NCI-H748 treated with DMSO at 0.1 percent for 48 hours (cell line): ENCODE measurements at regions not wholly inside any gene's neighbourhood (a gene's known extent, or its start where the extent isn't known, plus 50 kb on each side); places are given as distances from the start of the nearest gene placed in this dataset.

Source experiments
- DNase-seq: peaks from one replicate; lab custom pipeline; 2025; lab: John Stamatoyannopoulos, UW

DNA sequence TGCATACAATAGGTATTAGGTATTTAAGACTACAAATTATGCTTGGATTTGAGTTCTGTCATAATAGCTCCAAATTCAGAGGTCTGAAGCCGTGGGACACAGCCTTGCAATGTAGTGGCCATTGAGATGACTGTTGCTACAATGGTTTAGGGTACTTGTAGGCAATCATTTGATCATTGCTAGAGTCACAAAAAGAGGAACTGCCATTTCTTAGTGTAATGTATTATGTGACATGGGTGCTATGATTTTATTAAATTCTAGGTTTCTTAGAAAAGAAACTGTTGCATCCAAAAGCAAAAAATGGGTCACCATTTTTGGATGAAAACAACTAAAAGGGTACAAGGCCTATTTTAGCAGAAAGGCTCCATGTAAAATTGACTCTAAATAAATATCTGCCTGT, 129.9 kb upstream of the ZNF644 start:
- DNase-seq, result no peak

DNA sequence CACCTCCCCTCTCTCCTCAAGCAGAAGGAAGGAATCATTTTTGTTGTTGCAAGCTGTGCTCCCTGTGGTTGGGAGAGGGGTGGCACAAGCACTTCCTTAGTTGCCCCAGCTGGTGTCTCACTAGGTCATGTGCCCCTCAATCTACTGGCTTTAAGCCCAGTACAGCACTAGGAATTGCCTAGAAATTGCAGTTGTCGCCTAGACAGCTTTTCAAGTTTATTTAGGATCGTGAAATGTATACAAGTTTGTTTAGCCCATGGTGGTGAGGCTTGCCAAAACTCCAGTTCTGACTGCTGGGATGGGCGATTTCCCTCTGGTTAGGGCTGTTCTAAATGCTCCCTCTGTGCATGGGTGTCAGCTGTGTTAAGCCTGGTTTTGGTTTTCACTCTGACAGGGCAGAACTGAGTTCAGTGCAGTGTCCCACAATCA, 126.8 kb upstream of the ZNF644 start:
- no peak for DNase-seq

DNA sequence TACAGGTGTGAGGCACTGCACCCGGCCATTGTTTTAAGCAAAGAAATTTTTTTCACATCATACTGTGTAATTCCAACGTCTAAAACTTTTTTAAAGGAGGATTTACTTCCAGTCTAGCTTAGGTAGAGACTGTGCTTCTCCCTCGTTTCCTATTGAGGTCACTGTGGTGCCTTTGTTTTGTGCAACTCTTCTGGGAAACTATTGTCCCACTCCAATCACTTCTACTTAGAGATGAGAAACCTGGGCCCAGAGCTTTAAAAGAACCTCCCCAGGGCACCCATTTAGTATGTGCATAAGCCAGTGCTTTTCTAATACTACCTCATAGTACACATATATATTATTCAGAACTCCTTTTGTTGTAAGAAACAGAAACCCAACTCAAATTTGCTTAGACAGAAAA, 120.0 kb upstream of the ZNF644 start:
- DNase-seq, result no peak

DNA sequence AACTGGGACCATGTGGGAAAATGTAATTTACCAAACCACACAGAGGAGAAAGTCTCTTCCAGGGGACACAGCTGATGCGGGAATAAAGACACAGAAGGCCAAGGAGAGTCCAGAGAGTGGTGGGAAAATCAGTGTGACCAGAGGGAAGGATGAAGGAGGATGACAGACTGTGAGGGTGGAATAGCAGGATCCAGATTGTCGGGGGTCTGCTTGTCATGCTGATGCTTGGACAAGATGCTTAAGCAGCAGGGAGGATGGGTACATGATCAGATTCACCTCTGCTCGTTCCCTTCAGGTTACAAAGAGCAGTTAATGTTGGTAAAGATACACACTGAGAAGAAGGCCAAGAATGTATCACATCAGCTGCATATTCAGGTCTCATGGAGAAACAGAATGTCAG, 117.1 kb upstream of the ZNF644 start:
- no peak for DNase-seq

DNA sequence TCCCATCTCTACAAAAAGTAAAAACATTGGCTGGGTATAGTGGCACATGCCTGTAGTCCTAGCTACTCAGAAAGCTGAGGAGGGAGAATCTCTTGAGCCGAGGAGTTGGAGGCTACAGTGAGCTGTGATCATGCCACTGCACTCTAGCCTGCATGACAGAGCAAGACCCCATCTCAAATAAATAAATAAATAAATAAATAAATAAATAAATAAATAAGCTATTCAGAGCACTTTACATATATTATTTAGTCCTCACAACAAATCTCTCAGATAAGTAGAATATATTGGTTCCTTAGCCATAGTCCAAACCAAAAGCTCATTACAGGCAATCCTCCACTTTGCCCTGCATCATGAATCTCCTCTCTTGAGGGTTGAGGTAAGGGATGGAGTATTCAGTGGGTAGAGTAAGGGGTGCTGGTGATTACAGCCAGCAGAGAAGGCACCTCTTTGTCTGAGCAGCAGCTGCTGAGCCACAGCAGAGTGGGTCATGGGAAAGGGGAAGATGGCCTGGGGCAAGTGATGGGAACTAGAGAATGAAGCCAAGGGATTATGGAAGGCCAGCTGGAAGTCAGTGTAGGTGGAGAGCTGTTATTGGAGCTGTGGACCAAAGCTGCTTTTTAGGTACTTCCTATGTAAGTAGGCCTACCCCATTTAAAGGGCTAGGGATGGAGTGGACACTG, 115.5 kb upstream of the ZNF644 start:
- DNase-seq, result no peak

DNA sequence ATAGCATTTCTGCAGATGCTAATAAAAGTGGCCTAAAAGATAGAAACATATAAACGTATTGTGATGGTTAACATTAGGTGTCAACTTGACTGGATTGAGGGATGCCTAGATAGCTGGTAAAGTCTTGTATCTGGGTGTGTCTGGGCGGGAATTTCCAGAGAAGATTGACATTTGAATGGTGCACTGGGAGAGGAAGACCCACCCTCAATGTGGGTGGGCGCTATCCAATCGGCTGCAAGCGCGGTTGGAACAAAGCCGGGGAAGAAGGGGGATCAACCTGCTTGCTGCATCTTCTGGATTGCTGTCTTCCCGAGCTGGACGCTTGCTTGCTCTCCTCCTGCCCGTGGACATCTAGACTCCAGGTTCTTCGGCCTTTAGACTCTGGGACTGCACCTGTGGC, 114.0 kb upstream of the ZNF644 start:
- no peak for DNase-seq

DNA sequence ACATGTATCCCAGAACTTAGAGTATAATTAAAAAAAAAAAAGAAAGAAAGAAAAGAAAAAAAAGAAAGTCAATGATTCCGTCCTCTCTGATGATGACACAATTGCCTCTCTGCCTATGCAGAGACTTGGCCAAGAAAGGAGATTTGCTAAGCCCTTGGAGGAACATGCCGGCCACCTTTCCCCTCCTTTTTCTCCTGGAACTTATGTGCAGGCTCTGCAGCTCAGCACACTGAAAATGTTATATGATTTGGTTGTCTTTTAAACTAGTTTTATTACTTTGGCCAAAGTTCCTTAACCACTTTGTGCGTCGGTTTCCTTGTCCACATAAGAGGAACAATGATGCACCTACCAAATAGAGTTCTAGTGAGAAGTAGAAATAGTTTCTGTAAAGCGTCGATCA, 111.4 kb upstream of the ZNF644 start:
- no peak for DNase-seq

DNA sequence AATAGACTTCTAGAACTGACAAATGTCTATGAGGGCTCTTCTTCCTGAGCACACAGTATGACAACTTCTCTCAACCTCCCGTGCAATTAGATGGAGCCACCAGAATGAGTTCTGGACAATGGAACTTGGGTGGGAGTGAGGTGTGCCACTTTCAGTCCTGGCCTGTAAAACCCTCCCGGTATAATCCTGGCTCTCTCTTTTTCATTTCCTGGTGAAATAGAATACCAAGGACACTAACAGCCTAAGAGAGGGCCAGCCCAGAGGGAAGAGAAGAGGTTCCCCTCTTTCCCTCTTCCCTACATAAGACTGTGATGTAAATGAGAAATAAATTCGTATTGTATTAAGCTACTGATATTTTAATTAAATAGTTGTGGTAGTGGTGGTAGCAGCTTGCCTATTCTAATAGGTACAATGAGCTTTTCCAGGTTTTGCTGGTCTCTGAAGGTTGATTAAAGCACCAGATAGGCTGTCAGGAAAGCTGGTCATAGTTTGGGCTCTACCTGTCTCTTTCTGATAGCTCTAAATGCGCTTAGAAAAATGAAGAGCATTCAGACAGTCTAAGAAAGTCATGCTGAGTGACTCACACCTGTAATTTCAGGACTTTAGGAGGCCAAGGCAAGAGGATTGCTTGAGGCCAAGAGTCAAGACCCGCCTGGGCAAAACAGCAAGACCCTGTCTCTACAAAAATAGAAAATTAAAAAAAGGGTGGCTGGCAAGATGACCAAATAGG, 108.6 kb upstream of the ZNF644 start:
- no peak for DNase-seq

DNA sequence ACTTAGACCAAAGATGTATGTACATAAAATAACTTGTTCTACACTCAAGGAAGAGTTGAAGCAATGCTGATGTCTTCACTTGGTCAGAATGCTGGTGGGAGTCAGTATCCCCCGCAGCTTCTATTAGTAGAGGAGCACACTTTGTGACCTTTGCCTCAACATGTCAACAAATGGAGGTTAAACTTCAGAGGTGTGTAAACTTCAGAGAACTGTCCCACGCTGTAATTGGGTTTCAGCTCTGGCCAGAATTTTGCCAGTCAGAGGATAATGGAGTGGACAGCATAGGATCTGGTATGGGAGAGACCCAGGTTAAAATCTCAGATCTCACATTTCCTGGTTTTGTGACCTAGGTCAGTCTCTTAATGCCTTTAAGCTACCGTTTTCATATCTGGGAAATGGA, 107.6 kb upstream of the ZNF644 start:
- no peak for DNase-seq

DNA sequence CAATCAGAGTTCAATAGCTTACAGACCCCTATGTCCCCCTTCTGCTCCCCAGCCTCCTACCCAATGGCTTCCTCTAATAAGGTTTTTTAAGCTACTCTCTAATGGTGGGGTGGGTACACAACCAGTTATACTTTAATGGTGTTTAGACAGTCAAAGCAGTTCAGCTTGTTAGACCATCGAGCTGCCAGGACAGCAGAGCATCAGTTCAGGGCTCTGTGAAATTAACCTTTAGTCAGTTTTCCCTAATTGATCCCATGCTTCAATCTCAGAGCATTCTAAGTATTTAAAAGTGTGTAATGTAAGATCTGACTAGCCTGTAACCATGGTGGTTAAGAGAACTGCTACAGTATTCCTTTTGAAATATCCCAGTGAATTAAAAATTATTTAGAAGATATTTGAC, 107.2 kb upstream of the ZNF644 start:
- no peak for DNase-seq

DNA sequence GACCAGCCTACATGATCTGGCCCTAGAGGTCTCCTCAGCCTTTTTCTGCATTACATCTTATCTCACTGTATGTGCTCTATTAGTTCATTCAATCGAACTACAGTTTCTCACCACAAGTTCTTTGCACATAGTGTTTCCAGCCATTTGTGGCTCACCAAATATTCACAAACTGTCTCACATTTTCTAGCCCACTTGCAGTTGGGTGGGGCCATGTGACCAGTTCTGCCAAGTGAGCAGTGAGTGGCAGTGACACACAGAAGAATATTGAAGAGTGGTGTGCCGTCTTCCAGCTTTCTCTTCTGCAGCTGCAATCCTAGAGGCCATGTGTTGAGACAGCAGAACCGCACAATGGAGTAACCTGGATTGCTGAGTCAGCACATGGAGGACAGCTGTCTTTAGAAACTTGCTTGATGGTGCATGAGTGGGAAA, 103.2 kb upstream of the ZNF644 start:
- no peak for DNase-seq

DNA sequence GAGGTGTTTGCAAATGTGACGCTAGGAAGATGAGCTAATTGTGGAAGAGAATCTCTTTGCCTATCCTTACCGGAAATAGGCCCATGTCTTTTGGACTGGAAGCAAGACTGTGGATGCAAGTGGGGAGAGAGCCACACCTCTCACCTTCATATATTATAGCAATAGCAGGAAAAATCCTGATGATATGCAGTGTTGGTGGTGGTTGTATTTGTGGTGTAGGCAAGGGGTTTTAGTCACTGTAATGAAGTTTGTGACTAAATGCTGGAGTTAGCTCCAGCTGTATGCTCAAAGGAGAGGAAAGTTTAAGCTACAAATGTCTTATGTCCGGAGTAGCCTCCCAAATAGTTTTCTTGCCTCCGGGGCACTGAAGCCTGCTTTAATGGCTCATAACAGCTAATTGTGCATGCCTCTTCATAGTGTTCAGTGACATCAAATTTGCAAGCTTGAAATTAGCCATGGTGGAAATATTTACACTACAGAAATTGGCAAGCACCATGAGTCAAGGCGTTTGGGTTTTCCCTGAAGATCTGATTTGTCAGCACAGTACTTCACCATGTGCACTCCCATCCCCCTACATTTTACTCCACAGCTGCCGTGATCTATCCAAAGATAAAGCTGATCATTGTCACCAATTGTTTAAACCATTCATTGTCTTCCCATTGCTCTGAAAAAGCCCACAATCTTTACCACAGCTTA, 102.6 kb upstream of the ZNF644 start:
- no peak for DNase-seq

DNA sequence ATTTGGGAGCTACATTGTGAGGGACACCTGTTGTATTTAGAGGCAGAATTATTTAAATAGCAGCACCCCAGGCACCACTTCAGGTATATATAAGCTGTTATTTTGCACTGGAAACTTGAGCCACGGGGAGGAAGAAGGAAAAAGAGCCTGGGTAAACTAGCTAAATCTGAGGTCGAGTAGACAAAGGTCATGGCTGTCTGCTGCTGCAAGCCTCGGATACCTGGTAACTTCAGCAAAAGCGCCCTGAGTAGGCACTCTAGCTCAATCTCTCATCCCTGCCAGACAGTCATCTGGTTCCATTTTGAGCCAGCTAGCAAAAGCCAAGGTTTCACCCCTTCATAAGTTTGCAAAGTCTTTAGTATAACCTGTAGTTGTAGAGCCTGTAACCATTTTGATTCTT, 101.9 kb upstream of the ZNF644 start:
- no peak for DNase-seq

DNA sequence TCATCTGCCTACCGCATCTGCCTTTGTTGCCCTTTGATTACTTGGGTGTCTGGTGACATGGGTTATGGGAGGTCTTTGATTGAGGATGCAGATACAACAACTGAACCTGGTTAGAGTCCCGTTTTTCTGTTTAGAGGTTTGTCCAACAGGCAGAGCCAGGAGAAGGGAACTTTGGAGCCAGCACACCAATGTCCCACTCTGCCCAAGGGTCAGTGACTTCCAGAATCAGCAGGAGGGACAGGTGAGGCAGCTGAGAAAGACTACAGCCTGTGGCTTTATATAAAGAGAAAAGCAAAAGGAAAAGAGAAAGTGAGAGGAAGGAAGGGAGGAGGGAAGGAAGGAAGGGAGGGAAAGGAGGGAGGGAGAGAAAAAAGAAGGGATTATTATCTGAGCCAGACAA, 101.5 kb upstream of the ZNF644 start:
- no peak for DNase-seq

DNA sequence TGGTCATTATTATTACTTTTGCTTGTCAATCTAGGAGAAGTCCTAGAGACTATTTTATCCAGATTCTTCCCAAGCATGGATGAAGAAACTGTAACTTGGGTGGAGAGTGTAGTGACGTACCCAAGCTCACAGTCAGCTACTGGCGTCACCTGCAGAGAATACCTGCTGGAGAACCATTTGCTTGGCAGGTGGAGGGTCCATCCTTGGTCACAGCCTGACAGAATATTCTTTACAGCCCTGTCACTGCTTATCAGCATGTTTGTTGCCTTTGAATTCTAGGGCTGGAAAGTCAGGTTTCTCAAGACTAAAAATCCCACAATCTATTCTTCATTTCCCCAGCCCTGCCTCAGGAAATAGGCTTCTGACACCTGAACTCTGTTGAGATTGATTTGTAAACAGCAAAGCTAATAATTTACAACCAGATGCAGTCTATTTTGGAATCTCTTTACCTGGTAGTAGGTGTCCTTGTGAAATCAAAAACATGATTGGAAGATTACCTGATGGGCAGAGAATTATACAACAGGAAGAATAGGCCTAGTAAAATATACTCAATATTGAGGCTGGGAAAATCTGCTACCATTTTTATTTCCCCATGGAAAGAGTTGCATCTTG, 100.4 kb upstream of the ZNF644 start:
- no peak for DNase-seq

DNA sequence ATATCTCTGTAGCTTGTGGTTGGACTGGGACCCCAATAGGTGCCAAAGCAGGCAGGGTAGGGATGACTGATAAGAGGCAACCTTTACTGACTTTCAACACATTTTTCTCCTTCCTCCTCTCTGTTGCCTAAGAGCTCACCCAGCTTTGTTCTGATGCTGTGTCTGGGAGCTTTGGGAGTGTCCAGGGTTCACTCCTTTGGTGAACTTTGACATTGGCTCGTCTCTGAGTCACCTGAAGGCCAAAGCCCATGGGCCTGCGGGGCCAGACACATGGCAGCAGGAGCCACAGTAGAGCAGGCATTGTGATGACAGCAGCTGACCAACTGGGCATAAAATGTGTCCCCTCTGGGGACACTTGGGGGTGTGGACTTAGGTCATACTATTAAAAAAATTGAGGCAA, 99.5 kb upstream of the ZNF644 start:
- no peak for DNase-seq

DNA sequence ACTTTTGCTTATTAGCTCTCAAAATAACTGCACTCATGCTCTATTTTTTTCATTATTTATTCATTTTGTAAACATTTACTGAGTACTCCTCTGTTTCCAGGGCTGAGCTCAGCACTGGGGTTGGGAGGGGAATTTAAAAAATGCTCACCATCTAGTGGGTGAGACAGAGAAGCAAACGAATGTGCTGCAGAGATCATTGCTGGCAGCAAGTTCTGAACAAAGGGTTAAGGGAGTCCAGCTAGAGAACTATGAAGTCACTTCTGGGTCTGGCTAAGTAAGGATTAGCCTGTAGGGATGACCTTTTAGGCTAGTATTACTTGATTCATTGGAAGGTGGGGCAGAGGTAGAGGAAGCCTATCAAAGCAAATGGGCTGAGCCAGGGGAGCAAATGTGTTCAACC, 99.1 kb upstream of the ZNF644 start:
- DNase-seq, result no peak

DNA sequence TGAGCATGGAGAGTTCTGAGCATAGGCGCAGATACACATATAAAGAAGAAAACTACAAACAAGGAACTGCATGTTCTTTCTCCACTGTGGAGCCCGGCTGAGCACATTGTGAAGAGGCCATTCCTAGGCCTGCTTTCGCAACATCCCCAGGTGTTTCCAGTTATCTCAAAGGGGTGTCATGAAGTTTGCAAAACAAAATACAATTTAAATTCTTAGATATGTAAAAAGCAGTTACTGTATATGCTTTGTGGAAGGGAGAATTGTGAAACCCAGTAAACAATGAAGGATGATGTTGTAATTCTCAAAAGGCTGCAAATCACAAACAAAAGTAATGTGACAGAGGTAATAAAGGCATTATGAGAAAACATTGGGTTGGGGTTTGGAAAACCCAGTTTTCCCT, 98.6 kb upstream of the ZNF644 start:
- no peak for DNase-seq

DNA sequence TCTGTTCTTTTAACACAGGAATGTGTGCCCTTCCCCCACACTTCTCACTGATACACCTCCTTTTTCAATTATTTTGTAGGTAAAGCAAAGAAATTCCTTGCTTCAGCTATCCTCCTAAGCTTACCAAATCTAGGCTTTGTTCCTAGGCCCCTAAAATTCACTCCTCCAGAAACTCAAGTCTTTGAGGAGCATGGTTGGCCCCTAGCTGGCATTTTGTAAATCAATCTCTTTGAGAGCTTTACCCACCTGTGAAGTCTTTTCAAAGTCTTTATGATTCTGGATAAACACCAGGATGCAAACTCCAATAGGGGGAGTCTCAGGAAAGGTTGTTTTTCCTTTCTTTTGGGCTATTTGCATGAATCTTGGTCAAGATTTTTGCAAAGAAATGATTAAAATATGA, 82.9 kb upstream of the ZNF644 start:
- DNase-seq, result no peak

DNA sequence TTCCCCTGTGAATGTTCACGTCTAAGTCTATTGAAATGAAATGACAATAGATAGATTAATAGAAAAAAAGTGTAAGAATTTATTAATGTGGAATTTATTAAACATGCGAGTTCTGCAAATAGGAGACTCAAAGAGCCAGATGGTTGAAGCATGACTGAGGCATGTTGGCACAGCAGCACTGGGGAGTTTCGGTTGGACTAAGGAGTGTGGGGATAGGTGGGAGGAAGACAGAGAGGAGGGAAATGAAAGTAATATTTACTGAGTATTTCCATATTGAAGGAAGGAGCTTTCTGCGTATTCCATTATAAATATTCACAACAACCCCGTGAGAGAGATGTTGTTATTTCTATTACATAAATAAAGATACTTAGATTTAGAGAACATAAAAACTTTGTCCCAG, 79.5 kb upstream of the ZNF644 start:
- DNase-seq, result no peak

DNA sequence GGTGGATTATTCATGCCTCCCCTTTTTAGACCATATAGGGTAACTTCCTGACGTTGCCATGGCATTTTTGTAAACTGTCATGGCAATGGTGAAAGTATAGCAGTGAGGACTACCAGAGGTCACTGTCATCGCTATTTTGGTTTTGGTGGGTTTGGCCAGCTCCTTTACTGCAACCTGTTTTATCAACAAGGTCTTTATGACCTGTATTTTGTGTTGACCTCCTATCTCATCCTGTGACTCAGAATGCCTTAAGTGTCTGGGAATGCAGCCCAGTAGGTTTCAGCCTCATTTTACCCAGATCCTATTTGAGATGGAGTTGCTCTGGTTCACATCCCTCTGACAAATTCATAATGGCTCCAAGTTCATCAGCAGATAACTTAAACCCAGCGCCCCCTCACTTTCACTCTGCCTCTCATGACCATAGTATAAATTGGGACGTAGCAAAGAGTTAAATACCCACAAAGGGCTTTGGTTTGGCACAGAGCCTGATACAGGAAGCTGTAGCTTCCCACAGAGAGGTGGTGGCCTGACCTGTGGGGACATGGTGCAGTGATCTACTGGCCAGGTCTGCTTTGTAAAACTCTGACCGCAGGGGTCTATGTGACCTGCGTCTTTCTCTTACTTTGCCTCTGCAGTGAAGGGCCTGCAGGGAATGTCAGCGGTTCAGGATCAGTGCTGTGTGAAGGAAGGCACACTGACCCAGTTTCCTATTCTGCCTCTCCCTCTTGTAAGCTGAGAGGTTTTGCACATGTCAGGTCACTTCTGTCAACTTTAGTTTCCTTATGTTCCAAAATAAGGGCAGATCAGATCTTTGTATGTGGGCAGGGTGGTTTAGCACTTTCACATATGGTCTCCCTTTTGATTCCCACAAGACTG, 78.1 kb upstream of the ZNF644 start:
- no peak for DNase-seq
